Osteoblast (primary cell): ENCODE measurements at regions not wholly inside any gene's neighbourhood (a gene's known extent, or its start where the extent isn't known, plus 50 kb on each side); places are given as distances from the start of the nearest gene placed in this dataset.
A peak's percentile ranks its signal among the peaks of the same experiment; 100 is the strongest.

Experiments
- DNase-seq: peaks from one replicate; pipeline ENCODE4 v3.0.0; 2011; ENCODE audit warnings: low spot score, mixed read lengths; ENCODE audit not compliant: insufficient read length; ENCODE audit errors: missing footprints
- H2AFZ ChIP-seq: 2 replicates; pipeline ENCODE4 v1.6.0; 2011; ENCODE audit warnings: mild to moderate bottlenecking, low read length
- H3K27ac ChIP-seq: 2 replicates; pipeline ENCODE4 v1.5.1; 2011; ENCODE audit warnings: mild to moderate bottlenecking, low read depth, low read length, moderate library complexity
- H3K27me3 ChIP-seq: 2 replicates; pipeline ENCODE4 v1.6.0; 2012; ENCODE audit warnings: mild to moderate bottlenecking, control low read depth, inconsistent platforms, low read length, moderate library complexity; ENCODE audit not compliant: insufficient read depth
- H3K36me3 ChIP-seq: 2 replicates; pipeline ENCODE4 v1.5.1; 2011; ENCODE audit warnings: mild to moderate bottlenecking, low read length, control low read depth, moderate library complexity; ENCODE audit not compliant: insufficient read depth
- H3K4me1 ChIP-seq: 2 replicates; pipeline ENCODE4 v1.5.1; 2011; ENCODE audit warnings: mild to moderate bottlenecking, low read length, control low read depth, moderate library complexity; ENCODE audit not compliant: insufficient read depth
- H3K4me2 ChIP-seq: 2 replicates; pipeline ENCODE4 v1.6.0; 2011; ENCODE audit warnings: mild to moderate bottlenecking, low read length; ENCODE audit not compliant: insufficient read depth
- H3K4me3 ChIP-seq: fragments of 200-600 bp; sonication (generic); 3 replicates; pipeline ENCODE4 v1.5.1; 2012; ENCODE audit warnings: mild to moderate bottlenecking, low read length, inconsistent platforms; ENCODE audit not compliant: insufficient read depth
- H3K79me2 ChIP-seq: 2 replicates; pipeline ENCODE4 v1.6.0; 2012; ENCODE audit warnings: mild to moderate bottlenecking, low read length, control low read depth, inconsistent platforms; ENCODE audit not compliant: insufficient read depth
- H3K9me3 ChIP-seq: 2 replicates; pipeline ENCODE4 v1.5.1; 2011; ENCODE audit warnings: low read depth, low read length, control low read depth
- H4K20me1 ChIP-seq: 2 replicates; pipeline ENCODE4 v1.6.0; 2012; ENCODE audit warnings: mild to moderate bottlenecking, low read length, control low read depth; ENCODE audit not compliant: insufficient read depth
- CTCF ChIP-seq: IDR thresholded peaks from 2 replicates; pipeline ENCODE4 v1.5.1; 2011; ENCODE audit warnings: mild to moderate bottlenecking, low read depth, low read length, moderate library complexity; ENCODE audit errors: extremely low read depth

- Histone ChIP-seq H3K36me3 (no peaks in the 10 kb centered on the region), H3K79me2 (no peaks in the 10 kb centered on the region), H3K4me1 (peaks cover 17% of the 10 kb centered on the region), H4K20me1 (no peaks in the 10 kb centered on the region), H3K9me3 (no peaks in the 10 kb centered on the region), H3K27me3 (peaks cover 7% of the 10 kb centered on the region), H3K4me2 (no peak overlapping the region), H2AFZ (no peak overlapping the region), H3K4me3 (no peak overlapping the region), H3K27ac (no peak overlapping the region)
- TF ChIP-seq CTCF, result no peak
- no peak for DNase-seq
These were observed 95.6 kb upstream of the ADRA1D start for GRCh38 chr20:4344670-4345069.

- H3K27me3 ChIP-seq, result peaks cover 10% of the 10 kb centered on the region
- peak overlapping the region; percentile 70 for H3K4me2 ChIP-seq
These were observed 93.5 kb upstream of the ADRA1D start for GRCh38 chr20:4342609-4343008.

GRCh38 chr20:4341804-4342485, 92.9 kb upstream of the ADRA1D start:
- no peak for DNase-seq
- Histone ChIP-seq H3K27me3 (peaks cover 16% of the 10 kb centered on the region), H4K20me1 (no peaks in the 10 kb centered on the region), H3K79me2 (no peaks in the 10 kb centered on the region), H3K9me3 (no peaks in the 10 kb centered on the region), H3K4me3 (no peak overlapping the region), H3K27ac (no peak overlapping the region), H3K36me3 (no peaks in the 10 kb centered on the region), H2AFZ (no peak overlapping the region), H3K4me1 (peaks cover 17% of the 10 kb centered on the region), H3K4me2 (peak overlapping the region; percentile 70)
- TF ChIP-seq CTCF, result no peak

More at GRCh38 chr20:4342609-4343008, 93.5 kb upstream of the ADRA1D start:
- Histone ChIP-seq H3K9me3 (no peaks in the 10 kb centered on the region), H2AFZ (no peak overlapping the region), H4K20me1 (no peaks in the 10 kb centered on the region), H3K4me3 (no peak overlapping the region), H3K27ac (no peak overlapping the region), H3K4me1 (peaks cover 17% of the 10 kb centered on the region), H3K36me3 (no peaks in the 10 kb centered on the region), H3K79me2 (no peaks in the 10 kb centered on the region)
- TF ChIP-seq CTCF, result no peak
- no peak for DNase-seq

GRCh38 chr20:4335722-4336121, 86.6 kb upstream of the ADRA1D start:
- no peak overlapping the region for H3K4me2 ChIP-seq
- H3K9me3 ChIP-seq, result no peaks in the 10 kb centered on the region
- H3K4me3 ChIP-seq, result no peak overlapping the region
- H3K36me3 ChIP-seq, result no peaks in the 10 kb centered on the region
- H3K79me2 ChIP-seq, result no peaks in the 10 kb centered on the region
- DNase-seq, result no peak
- H4K20me1 ChIP-seq, result no peaks in the 10 kb centered on the region
- no peak for TF ChIP-seq CTCF
- H3K27me3 ChIP-seq, result peaks cover 38% of the 10 kb centered on the region
- no peaks in the 10 kb centered on the region for H3K4me1 ChIP-seq
- no peak overlapping the region for H2AFZ ChIP-seq
- H3K27ac ChIP-seq, result no peak overlapping the region
